Naive thymus-derived CD4-positive, alpha-beta T cell (primary cell): ENCODE measurements at regions not wholly inside any gene's neighbourhood (a gene's known extent, or its start where the extent isn't known, plus 50 kb on each side); places are given as distances from the start of the nearest gene placed in this dataset.

Experiments used
- ATAC-seq: fragments of 150-1000 bp; cut with Tn5 transposase; 2 replicates; pipeline ENCODE4 v1.10.0; 2021; ENCODE audit warnings: mild to moderate bottlenecking, moderate library complexity
- CTCF ChIA-PET: fragments of 350-600 bp; sonication (Branson Sonifier 250); formaldehyde crosslinking; loops from one replicate; lab custom pipeline; 2021; ENCODE audit warnings: antibody characterized with exemption; lab: Charles Lee
- POLR2A ChIA-PET: fragments of 350-600 bp; sonication (Branson Sonifier 250); formaldehyde crosslinking; loops from one replicate; lab custom pipeline; 2021; ENCODE audit warnings: antibody characterized with exemption, inconsistent platforms; lab: Charles Lee
- DNase-seq, 9 donors: peaks; one replicate each; pipeline versions ENCODE4 v3.0.0 to v3.0.0-alpha.2; 2020 to 2022; ENCODE audit warnings: mixed read lengths in 1 of 9
- H3K27ac ChIP-seq: one replicate; pipeline ENCODE4 v1.7.0; 2013; ENCODE audit warnings: mild to moderate bottlenecking, low read depth, low read length, moderate library complexity
- H3K27me3 ChIP-seq, 2 donors: one replicate each; pipeline ENCODE4 v1.7.0; 2013; ENCODE audit warnings: low read length in 2 of 2, mild to moderate bottlenecking in 2 of 2, moderate library complexity in 2 of 2; ENCODE audit not compliant: control insufficient read depth in 2 of 2, insufficient read depth in 2 of 2
- H3K36me3 ChIP-seq, 3 experiments: 1 replicate in 2 of 3; 2 replicates in 1 of 3; pipeline ENCODE4 v1.7.0; 2013; ENCODE audit warnings: low read length in 3 of 3, mild to moderate bottlenecking in 3 of 3, moderate library complexity in 1 of 3; ENCODE audit not compliant: insufficient read depth in 3 of 3, control insufficient read depth in 2 of 3
- H3K4me1 ChIP-seq, 2 donors: one replicate each; pipeline ENCODE4 v1.7.0; 2013; ENCODE audit warnings: low read length in 2 of 2, mild to moderate bottlenecking in 2 of 2, moderate library complexity in 1 of 2; ENCODE audit not compliant: control insufficient read depth in 2 of 2, insufficient read depth in 2 of 2
- H3K4me3 ChIP-seq: 2 replicates; pipeline ENCODE4 v1.7.0; 2013; ENCODE audit warnings: mild to moderate bottlenecking, low read length
- H3K9me3 ChIP-seq, 3 experiments: 1 replicate in 2 of 3; 2 replicates in 1 of 3; pipeline ENCODE4 v1.7.0; 2013; ENCODE audit warnings: low read length in 3 of 3; ENCODE audit not compliant: control insufficient read depth in 2 of 3
- H3K27ac Mint-ChIP-seq, 9 donors: one replicate each; pipeline ENCODE4 v1.8.0; 2020 to 2022; ENCODE audit warnings: mixed read lengths in 9 of 9, mild to moderate bottlenecking in 8 of 9, moderate library complexity in 5 of 9, inconsistent platforms in 2 of 9
- H3K27me3 Mint-ChIP-seq, 5 donors: one replicate each; pipeline ENCODE4 v1.8.0; 2021 to 2022; ENCODE audit warnings: mixed read lengths in 5 of 5, mild to moderate bottlenecking in 1 of 5
- H3K36me3 Mint-ChIP-seq, 5 donors: one replicate each; pipeline ENCODE4 v1.8.0; 2020 to 2022; ENCODE audit warnings: mixed read lengths in 5 of 5, mild to moderate bottlenecking in 3 of 5, inconsistent platforms in 1 of 5
- H3K4me1 Mint-ChIP-seq, 7 donors: one replicate each; pipeline ENCODE4 v1.8.0; 2020 to 2022; ENCODE audit warnings: mixed read lengths in 7 of 7, mild to moderate bottlenecking in 3 of 7, inconsistent platforms in 1 of 7
- H3K4me3 Mint-ChIP-seq, 10 donors: one replicate each; pipeline ENCODE4 v1.8.0; 2020 to 2022; ENCODE audit warnings: mild to moderate bottlenecking in 10 of 10, mixed read lengths in 10 of 10, moderate library complexity in 6 of 10, inconsistent platforms in 2 of 10
- H3K9me3 Mint-ChIP-seq, 11 donors: one replicate each; pipeline ENCODE4 v1.8.0; 2020 to 2022; ENCODE audit warnings: mixed read lengths in 11 of 11, mild to moderate bottlenecking in 4 of 11, inconsistent platforms in 1 of 11, moderate library complexity in 1 of 11
- intact Hi-C, 2 donors: fragments of 100-400 bp; cut with micrococcal nuclease; formaldehyde crosslinking; loops; one replicate each; pipeline ENCODE4 v1.15.1; 2023

DNA sequence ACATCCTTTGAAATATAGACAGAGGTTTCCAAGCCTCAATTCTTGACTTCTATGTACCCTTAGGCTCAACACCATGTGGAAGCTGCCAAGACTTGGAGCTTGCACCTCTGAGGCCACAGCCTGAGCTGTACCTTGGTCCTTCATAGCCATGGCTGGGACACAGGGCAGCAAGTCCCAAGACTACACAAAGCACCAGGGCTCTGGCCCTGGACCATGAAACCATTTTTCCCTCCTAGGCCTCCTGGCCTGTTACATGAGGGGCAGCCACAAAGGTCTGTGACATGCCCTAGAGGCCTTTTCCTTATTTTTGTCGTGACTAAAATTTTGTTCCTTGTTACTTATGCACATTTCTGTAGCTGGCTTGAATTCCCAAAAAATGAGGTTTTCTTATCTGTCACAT is 953.1 kb upstream of the ADGRL4 start:
- no peak for DNase-seq
- no peak overlapping the region for H3K4me3 Mint-ChIP-seq
- no peaks in the 10 kb centered on the region for H3K27me3 Mint-ChIP-seq
- H3K36me3 ChIP-seq, result no peaks in the 10 kb centered on the region
- peaks cover 0 to 6% (median 0%) of the 10 kb centered on the region in 3 experiments for H3K9me3 ChIP-seq
- H3K27ac Mint-ChIP-seq, result no peak overlapping the region
- H3K4me1 Mint-ChIP-seq, result no peaks in the 10 kb centered on the region
- H3K9me3 Mint-ChIP-seq, result peaks cover 5 to 44% (median 20%) of the 10 kb centered on the region in 11 donors
- peaks cover 0 to 5% (median 0%) of the 10 kb centered on the region in 5 donors for H3K36me3 Mint-ChIP-seq
- intact Hi-C loops, result no loop called here
- no peak for ATAC-seq
- H3K4me1 ChIP-seq, result no peaks in the 10 kb centered on the region
- no peak overlapping the region for H3K4me3 ChIP-seq
- H3K27me3 ChIP-seq, result no peaks in the 10 kb centered on the region
- no peak overlapping the region for H3K27ac ChIP-seq
- CTCF ChIA-PET, result no interaction called here
- POLR2A ChIA-PET, result no interaction called here

DNA sequence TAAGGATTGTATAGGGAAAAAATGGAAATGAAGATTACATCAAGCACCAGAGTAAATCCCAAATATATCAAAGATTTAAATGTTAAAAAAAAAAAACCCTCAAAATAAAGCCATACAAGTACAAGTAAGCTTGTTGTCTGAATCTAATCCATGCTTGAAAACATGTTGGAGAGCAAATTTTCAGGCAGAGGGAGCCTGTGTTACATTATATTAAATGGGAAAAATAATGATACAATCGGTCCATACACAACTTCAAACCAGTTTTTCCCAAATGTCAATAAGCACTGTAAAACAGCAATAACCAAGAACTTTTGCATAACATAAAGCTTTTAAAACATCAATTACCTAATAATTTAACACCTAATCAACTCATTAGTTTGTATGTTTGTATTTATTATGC is 949.4 kb upstream of the ADGRL4 start:
- Histone ChIP-seq H3K4me1 (no peaks in the 10 kb centered on the region), H3K9me3 (peaks cover 0 to 6% (median 0%) of the 10 kb centered on the region in 3 experiments), H3K27me3 (no peaks in the 10 kb centered on the region), H3K27ac (no peak overlapping the region), H3K4me3 (no peak overlapping the region), H3K36me3 (no peaks in the 10 kb centered on the region)
- H3K4me3 Mint-ChIP-seq, result no peak overlapping the region
- POLR2A ChIA-PET, result no interaction called here
- H3K9me3 Mint-ChIP-seq, result peaks cover 5 to 55% (median 12%) of the 10 kb centered on the region in 11 donors
- CTCF ChIA-PET, result interaction anchor here (0.6 kb wide), 1 partner anchor 14 kb away, joined by 3 read pairs; no protein-coding TSS in a partner anchor
- H3K27me3 Mint-ChIP-seq, result no peaks in the 10 kb centered on the region
- H3K36me3 Mint-ChIP-seq, result peaks cover 0 to 5% (median 0%) of the 10 kb centered on the region in 5 donors
- H3K27ac Mint-ChIP-seq, result no peak overlapping the region
- ATAC-seq, result no peak
- intact Hi-C loops, result no loop called here
- no peak for DNase-seq
- H3K4me1 Mint-ChIP-seq, result no peaks in the 10 kb centered on the region

DNA sequence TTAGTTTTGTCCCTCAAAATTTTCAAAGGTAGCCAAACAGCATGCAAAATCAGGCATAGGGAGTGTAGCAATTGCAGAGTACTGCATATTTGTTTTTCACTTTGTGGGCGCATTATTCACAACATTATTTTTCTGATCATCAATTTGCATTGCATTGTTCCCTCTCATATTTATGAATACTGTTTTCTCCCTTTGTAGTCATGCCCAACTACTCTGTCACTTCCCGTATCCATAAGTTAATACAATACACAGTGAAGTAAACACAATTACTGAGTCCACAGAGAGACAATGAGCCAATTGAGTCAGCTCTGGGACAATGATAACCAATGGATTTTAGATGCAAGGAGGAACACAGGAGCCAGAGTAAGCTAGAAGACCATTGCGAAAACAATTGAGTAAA is 944.0 kb upstream of the ADGRL4 start:
- no peak for ATAC-seq
- Mint-ChIP-seq H3K27ac (no peak overlapping the region), H3K36me3 (no peaks in the 10 kb centered on the region), H3K27me3 (no peaks in the 10 kb centered on the region), H3K4me1 (no peaks in the 10 kb centered on the region), H3K9me3 (peaks cover 0 to 29% (median 6%) of the 10 kb centered on the region in 11 donors), H3K4me3 (no peak overlapping the region)
- ChIA-PET CTCF (no interaction called here), POLR2A (no interaction called here)
- Histone ChIP-seq H3K27me3 (no peaks in the 10 kb centered on the region), H3K4me3 (no peak overlapping the region), H3K36me3 (no peaks in the 10 kb centered on the region), H3K27ac (no peak overlapping the region), H3K9me3 (no peaks in the 10 kb centered on the region), H3K4me1 (no peaks in the 10 kb centered on the region)
- DNase-seq, result no peak
- intact Hi-C loops, result no loop called here

DNA sequence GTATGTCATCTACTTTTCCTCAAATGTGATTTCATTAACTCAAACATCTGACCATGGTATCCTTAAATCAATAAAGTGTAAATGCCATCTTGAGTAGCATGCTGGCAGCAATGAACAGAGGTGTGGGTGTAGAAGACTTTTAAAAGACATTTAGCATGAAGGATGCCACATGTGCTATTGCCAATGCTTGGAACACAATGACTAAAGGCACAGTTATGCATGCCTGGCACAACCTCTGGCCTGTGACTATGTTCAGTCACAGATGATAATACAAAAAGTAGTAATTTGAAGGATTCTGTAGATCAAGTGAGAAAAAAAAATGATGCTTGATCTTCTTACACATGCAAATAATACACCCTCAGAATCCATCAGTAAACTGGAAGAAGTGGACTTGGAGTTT is 938.9 kb upstream of the ADGRL4 start:
- no peak overlapping the region for H3K4me3 Mint-ChIP-seq
- intact Hi-C loops, result no loop called here
- ATAC-seq (no peak), DNase-seq (no peak)
- Histone ChIP-seq H3K27me3 (no peaks in the 10 kb centered on the region), H3K27ac (no peak overlapping the region), H3K4me1 (no peaks in the 10 kb centered on the region), H3K4me3 (no peak overlapping the region), H3K36me3 (no peaks in the 10 kb centered on the region), H3K9me3 (no peaks in the 10 kb centered on the region)
- no peaks in the 10 kb centered on the region for H3K36me3 Mint-ChIP-seq
- ChIA-PET POLR2A (no interaction called here), CTCF (no interaction called here)
- no peaks in the 10 kb centered on the region for H3K27me3 Mint-ChIP-seq
- peaks cover 0 to 15% (median 2%) of the 10 kb centered on the region in 11 donors for H3K9me3 Mint-ChIP-seq
- H3K4me1 Mint-ChIP-seq, result no peaks in the 10 kb centered on the region
- H3K27ac Mint-ChIP-seq, result no peak overlapping the region

DNA sequence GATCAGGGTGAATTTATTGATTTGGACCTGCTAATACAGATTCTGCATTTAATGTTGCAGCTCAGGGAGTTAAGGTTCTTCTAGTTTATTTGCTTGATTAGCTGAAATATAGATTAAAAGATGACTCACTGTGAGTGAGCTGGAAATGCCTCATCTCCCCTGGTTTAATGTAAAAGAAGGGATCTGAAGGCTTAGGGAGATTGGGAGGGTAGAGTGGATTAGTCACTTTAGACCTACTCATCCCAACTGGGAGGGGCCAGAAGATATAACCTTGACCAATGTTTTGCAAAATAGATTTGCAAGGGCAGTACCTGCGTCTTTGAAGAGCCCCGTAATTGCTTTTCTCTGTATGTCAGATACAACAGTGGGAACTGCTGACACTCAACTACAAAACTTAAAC is 922.8 kb upstream of the ADGRL4 start:
- Mint-ChIP-seq H3K27ac (no peak overlapping the region), H3K4me3 (no peak overlapping the region), H3K4me1 (no peaks in the 10 kb centered on the region), H3K36me3 (no peaks in the 10 kb centered on the region), H3K27me3 (no peaks in the 10 kb centered on the region), H3K9me3 (peaks cover 0 to 17% (median 8%) of the 10 kb centered on the region in 11 donors)
- Histone ChIP-seq H3K9me3 (peaks cover 0 to under 1% (median 0%) of the 10 kb centered on the region in 3 experiments), H3K27ac (no peak overlapping the region), H3K4me3 (no peak overlapping the region), H3K4me1 (no peaks in the 10 kb centered on the region), H3K27me3 (no peaks in the 10 kb centered on the region), H3K36me3 (no peaks in the 10 kb centered on the region)
- intact Hi-C loops, result no loop called here
- DNase-seq, result no peak
- POLR2A ChIA-PET, result no interaction called here
- no peak for ATAC-seq
- CTCF ChIA-PET, result interaction anchor here (1.4 kb wide), 1 partner anchor 13 kb away, joined by 5 read pairs; no protein-coding TSS in a partner anchor

DNA sequence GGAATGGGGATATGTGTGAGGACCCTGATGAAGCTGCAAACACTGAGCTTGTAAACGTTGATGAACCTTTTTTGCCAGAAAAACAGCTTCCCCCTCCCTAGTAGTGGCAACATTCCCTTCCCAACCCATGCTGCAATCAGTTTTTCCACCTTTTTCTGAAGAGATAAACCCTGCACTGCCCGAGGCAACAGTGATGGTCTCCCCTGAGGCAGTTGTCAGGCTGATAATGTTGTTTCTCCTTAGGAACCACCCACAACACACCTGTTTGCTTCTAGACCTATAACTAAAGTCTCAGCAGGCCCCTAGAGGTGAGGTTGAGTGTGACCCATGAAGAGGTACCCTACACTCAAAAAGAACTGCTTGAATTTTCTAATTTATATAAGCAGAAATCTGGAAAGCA is 922.4 kb upstream of the ADGRL4 start:
- Mint-ChIP-seq H3K4me1 (no peaks in the 10 kb centered on the region), H3K27me3 (no peaks in the 10 kb centered on the region), H3K9me3 (peaks cover under 1 to 22% (median 8%) of the 10 kb centered on the region in 11 donors), H3K4me3 (no peak overlapping the region), H3K36me3 (no peaks in the 10 kb centered on the region), H3K27ac (no peak overlapping the region)
- H3K9me3 ChIP-seq, result peaks cover 0 to 5% (median 0%) of the 10 kb centered on the region in 3 experiments
- ChIA-PET POLR2A (no interaction called here), CTCF (interaction anchor here (1.4 kb wide), 1 partner anchor 12 kb away, joined by 5 read pairs; no protein-coding TSS in a partner anchor)
- H3K27me3 ChIP-seq, result no peaks in the 10 kb centered on the region
- DNase-seq, result no peak
- H3K27ac ChIP-seq, result no peak overlapping the region
- no peaks in the 10 kb centered on the region for H3K36me3 ChIP-seq
- no peaks in the 10 kb centered on the region for H3K4me1 ChIP-seq
- ATAC-seq, result no peak
- H3K4me3 ChIP-seq, result no peak overlapping the region
- intact Hi-C loops, result no loop called here

DNA sequence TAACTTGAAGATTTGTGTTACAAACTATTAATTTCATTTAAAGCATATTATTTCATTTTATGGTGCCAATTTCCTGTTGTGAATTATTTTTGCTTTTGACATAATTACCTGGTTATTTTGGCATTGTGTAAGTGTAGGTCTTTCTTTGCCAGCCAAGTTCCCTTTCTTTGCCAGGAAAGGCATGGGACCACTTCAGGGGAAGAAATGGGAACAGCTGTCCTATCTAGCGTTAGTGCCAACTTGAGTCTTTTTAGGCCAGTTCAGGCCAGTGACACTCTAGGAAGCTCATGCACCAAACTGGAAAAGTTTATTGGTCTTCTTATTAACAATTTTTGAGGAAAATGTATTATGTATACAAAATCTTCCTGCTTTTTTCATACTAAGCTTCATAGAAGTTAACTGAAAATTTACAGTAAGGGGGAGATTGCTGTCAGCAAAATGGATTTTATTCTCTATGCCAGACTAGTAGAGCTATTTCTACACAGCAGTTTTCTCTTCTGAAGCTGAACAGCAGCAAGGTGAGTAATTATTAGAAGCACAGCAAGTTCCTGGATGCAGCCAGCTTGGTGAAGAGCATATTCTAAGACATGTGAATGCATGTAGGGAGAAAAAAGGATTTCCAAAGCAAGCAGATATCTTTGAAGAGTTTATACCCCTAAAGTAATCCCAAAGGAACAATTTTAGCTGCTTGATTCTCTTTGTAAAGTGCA is 914.6 kb upstream of the ADGRL4 start:
- H3K4me1 Mint-ChIP-seq, result no peaks in the 10 kb centered on the region
- no peak overlapping the region for H3K4me3 Mint-ChIP-seq
- intact Hi-C loops, result no loop called here
- H3K36me3 Mint-ChIP-seq, result peaks cover 0 to 5% (median 0%) of the 10 kb centered on the region in 5 donors
- Histone ChIP-seq H3K27ac (no peak overlapping the region), H3K36me3 (no peaks in the 10 kb centered on the region), H3K9me3 (peaks cover 0 to 10% (median 0%) of the 10 kb centered on the region in 3 experiments), H3K4me3 (no peak overlapping the region), H3K4me1 (no peaks in the 10 kb centered on the region), H3K27me3 (no peaks in the 10 kb centered on the region)
- DNase-seq (no peak), ATAC-seq (no peak)
- CTCF ChIA-PET, result no interaction called here
- POLR2A ChIA-PET, result interaction anchor here (0.5 kb wide), 1 partner anchor 868 kb away, joined by 4 read pairs; no protein-coding TSS in a partner anchor
- peaks cover 3 to 54% (median 18%) of the 10 kb centered on the region in 11 donors for H3K9me3 Mint-ChIP-seq
- H3K27ac Mint-ChIP-seq, result no peak overlapping the region
- H3K27me3 Mint-ChIP-seq, result no peaks in the 10 kb centered on the region
